HG03175 (cell line): ENCODE measurements at regions not wholly inside any gene's neighbourhood (a gene's known extent, or its start where the extent isn't known, plus 50 kb on each side); places are given as distances from the start of the nearest gene placed in this dataset.

ENCODE experiments used
- ATAC-seq: cut with Tn5 transposase; IDR thresholded peaks from one replicate; pipeline ENCODE4 v1.9.1; 2021; ENCODE audit warnings: mild to moderate bottlenecking, moderate library complexity; ENCODE audit not compliant: unreplicated experiment

DNA sequence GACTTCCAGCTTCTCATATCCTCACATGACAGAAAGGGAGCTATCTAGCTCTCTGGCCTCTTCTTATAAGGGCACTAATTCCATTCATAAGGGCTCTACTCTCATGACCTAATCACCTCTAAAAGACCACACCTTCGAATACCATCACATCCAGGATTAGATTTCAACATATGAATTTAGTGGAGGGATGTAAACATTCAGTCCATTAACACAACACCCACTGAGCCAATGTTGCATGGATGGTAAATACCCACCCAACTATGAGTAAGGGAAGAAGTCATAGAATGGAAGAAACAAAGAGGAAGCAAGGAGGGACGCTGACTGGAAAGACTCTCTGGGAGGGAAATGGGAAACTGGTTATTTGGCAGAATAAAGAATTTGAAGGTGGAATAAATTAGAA, 112.6 kb upstream of the CCDC112 start:
- ATAC-seq, result no peak

DNA sequence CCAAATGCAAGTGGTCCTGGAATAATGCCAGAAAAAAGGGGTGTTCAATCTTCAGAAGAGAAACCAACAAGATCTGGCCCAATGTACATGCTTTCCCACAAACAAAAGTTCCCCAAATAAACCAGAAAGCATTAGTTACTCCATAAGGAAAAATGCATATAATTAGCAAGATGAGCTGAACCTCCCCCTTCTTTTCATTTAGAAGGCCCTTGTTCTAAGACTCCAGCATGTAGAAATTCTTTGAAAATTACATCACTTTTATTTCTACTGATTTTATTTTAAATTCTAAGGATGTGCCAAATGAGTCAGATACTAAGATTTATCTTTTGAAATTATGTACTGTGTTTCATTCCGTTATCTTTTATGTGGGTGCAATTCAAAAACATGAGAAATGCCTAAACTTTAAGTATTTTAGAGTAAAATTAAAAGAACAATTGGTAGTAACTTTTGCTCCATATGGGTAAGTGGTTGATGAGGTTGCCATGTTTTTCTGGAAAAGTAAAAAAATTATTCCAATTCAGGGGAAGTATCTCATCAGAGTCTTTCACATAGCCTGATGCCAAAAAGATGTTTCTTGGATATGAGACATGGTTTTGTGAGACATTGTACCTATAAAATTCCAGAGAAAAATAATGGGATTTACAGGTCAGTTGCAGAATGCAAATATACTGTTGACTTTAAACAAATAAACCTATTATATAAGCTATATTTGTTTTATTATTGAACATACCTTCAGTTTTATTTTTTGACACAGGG, 106.5 kb upstream of the CCDC112 start:
- no peak for ATAC-seq

DNA sequence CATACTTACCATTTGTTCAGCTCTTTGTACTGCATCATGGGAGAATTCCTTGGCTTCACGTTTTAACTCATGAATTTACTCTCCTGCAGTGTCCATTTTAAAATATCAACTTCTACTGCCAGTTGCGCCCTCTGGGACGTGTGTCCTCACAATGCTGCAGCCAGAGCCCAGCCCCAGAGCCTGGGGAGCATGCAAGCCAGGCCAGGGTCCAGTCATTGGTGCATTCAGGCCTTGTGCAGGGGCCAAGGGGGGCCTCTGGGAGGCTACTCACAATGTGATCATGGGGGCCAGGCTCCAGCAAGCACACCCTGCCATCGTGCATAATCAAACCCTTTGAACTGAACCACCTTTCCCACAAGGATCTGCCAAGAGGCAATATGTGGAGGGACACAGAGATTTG, 105.6 kb upstream of the CCDC112 start:
- no peak for ATAC-seq

DNA sequence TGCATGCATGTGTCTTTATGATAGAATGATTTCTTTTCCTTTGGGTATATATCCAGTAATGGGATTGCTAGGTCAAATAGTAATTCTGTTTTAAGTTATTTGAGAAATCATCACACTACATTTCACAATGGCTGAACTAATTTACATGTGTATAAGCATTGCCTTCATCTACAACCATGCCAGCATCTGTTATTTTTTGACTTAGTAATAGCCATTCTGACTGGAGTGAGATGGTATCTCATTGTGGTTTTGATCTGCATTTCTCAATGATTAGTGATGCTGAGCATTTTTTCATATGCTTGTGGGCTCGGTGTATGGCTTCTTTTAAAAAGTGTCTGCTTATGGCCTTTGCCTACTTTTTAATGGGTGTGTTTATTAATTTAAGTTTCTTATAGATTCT, 102.3 kb upstream of the CCDC112 start:
- no peak for ATAC-seq

DNA sequence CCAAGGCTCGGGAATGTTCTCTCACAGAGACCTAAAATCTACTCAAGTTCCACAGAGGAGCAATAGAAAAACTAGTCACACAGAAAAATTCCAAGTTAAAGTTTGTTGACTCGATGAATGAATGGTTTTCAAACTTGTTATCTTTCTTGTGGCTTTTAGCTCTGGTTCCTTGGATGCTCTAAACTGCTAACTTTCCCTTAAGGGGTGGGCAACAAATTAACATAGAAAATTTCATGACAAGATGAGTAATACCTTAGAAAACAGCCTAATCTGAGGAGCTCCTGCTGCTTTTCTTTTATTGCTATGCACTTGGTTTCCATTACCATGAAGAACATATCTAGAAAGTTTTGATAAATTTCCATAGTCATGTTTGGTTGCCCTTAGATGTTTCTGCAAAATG, 100.2 kb upstream of the CCDC112 start:
- no peak for ATAC-seq

DNA sequence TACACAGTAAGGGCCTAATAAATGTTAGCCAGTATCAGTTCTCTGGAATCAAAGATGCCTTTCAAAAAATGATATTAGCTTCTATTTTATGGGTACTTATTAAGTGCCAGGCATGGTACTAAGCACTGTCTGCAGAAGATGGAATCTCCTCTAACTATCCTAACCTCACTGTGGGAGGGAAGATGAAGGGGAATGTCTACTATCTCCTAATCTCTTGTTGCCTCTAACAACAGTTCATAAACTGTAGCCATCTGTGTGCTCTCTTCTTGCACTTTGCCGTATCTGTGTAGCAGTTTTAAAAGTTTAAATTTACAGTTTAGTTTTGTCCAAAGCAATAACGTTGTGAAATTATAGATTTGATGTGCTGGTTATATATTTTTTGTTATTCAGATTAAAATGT, 99.6 kb upstream of the CCDC112 start:
- no peak for ATAC-seq

DNA sequence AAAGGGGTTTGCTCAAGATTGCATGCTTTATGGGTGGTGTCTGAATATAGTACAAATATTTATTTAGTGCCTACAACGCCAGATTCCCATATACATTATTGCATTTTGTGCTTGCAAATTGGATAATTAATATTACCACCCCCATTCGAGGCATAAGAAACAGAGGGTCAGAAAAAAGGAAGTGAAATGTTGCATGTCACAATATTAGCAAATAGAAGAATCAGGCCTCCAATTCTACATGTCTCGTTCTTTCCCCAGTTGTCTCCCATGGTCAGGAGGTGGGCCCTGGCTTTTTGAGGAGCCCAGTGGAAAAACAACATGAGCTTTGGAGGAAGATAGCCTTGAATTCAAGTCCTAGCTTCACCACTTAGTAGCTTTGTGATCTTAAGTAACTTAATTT, 98.1 kb upstream of the CCDC112 start:
- ATAC-seq, result no peak

DNA sequence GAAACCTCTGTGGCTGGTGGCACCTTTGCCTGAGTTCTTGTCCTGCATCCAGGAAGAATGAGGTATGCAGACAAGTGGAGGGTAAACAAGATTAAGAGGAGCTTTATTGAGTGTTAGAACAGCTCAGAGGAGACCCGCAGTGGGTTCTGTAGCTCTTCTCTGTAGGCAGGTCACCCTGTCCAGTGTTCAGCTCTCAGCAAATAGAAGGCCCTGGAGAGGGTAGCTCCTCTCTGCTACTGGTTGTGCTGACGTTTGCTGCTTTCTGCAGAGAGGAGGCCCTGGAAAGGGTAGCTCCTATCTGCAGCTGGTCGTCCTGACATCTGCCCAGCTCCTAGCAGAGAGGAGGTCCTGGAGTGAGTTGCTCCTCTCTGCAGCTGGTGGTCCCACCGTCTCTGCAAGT, 96.8 kb upstream of the CCDC112 start:
- no peak for ATAC-seq

DNA sequence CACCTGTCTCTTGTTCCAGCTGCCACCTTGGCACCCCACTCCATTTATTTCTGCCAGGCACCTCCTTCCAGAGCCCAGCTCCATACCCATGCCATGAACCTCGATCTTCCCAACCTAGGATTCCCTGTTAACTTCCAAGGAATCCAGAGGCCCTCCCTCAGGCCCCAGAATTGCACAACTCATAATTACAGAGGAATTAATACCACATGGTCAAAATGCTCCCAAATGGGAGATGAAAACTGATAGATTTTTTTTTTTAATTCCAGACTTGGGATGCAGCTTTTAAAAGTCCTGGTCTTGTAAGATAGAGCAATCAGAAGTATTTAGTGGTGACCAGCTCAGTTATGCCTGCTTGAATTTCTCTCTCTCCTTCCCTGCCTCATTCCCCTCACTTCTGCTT, 96.2 kb upstream of the CCDC112 start:
- ATAC-seq, result no peak

DNA sequence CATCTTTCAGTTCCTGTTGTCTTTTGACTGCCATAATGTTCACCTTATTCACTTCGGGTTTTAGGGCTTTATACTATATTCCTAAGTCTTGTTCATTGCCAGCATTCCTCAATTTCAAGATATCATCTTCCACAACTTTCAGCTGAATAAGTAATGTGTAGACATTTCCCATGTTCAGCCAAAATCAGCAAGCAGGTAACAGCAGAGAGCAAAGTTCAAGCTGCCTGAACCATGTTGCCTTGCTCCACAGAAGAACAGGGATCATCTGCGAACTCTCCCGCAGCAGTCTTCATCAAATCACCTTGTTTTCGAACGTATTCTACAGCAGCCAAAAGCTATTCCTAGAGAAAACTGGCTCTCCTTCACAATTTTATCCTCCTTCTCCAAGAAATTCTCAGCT, 95.3 kb upstream of the CCDC112 start:
- ATAC-seq, result no peak

DNA sequence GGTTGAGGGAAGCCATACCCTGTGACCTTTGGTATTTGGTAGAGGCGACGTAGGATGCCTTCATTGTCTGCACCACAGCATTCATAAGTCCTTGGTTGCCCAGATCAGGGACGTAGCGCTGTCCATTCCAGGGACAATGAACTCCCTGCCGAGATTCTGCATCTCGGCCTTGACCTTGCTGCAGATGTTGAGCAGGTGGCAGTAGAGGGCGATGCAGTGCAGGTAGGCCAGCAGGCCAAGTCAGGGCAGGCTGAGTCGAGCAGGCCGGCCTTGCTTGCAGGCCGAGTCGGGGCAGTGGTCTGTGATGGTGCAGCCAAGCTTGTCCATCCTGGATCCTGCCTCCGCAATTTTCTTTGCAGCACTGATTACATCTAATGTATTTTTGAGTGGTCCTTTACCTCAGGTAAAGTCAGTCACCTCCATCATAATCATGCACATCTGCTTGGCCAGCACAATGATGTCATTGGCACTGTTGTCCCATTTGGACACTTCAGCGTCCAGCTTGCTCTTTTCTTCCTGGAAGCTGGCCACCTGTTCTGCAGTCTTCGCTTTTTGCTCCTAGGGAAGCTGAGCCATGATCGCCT, 93.4 kb upstream of the CCDC112 start:
- no peak for ATAC-seq

DNA sequence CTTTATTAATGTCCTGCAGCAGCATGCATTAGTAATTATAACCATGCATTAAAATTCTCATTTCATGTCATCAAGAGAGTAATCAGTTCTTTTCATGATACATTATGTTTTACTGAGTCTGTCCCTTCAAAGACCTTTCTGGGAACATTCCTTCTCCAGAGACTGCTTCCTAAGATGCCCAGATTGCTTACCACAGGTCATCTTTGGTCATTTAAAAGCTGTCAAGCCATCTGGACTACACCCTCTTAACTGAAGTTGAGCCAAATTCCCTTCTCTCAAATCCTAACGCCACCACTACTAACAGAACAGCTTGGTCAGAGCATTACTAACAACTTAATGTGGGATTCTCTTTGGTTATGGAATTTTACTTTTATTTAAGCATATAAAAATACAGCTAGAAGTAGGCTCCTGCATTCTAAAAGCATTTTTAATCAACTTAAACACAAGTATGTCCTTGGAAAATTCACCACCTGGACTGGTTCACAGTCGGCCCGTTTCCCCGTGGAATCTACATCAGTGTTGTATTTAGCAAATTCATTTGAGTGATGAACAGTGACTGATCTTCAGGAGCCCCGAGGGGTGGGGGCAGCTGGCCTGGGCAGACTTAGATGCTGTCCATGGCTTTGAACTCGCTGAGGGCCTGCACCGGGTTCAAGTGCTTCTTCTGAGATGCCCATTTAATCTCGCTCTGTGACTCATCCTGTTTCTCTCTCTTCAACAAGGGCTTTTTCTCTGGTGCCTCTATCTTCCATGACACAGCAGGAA, 92.8 kb upstream of the CCDC112 start:
- no peak for ATAC-seq

DNA sequence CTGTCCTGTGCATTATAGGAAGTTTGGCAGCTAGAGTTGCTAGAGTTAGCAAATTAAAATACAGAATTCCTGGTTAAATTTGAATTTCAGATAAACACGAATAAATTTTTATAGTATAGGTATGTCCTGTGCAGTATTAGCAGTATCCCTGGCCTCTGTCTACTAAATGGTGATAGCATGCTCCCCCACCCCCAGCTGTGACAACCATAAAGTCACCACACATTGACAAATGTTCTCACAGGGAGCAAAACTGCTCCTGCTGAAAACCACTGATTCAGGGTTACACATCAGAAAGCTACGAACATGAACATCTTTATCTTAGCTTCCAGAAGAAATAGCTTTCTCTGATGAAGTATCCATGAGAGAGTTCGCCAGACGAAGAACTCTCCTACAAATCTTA, 91.8 kb upstream of the CCDC112 start:
- no peak for ATAC-seq

DNA sequence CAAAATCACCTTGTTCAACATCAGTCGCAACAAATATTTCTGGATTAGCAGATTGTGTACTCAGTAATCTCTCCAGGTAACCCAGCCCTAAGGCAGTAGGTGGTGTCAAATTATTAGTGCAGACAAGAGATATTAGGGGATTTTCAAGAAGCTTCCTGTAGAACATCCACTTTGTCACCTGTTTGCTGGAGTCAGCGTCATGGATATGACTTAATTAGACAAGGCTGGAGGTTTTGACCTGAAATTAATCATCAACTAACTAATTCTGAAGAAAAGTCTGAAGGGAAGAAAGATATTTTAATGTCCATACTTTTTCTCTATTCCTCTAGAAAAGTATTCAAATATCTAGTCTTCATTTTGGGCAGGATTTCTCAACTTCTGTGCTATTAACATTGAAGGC, 91.4 kb upstream of the CCDC112 start:
- no peak for ATAC-seq

DNA sequence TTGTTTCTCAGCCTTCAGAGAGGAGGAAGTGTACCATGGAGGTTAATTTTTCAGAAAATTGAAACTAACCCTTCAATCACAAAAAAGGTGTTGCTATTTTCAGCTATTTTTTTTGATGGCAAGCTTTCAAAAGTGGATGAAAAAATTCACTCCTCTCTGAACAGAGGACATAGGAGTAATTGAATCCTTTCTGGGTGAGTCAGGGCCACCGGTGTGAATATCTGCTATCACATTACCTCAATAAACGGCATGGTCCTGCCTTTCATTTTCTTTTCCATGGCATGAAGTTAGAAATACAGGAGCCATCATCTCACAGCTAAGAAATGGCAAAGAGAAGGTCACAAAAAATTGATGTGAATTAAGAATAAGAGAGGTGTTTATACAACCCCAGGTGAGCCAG, 90.2 kb upstream of the CCDC112 start:
- ATAC-seq, result no peak

DNA sequence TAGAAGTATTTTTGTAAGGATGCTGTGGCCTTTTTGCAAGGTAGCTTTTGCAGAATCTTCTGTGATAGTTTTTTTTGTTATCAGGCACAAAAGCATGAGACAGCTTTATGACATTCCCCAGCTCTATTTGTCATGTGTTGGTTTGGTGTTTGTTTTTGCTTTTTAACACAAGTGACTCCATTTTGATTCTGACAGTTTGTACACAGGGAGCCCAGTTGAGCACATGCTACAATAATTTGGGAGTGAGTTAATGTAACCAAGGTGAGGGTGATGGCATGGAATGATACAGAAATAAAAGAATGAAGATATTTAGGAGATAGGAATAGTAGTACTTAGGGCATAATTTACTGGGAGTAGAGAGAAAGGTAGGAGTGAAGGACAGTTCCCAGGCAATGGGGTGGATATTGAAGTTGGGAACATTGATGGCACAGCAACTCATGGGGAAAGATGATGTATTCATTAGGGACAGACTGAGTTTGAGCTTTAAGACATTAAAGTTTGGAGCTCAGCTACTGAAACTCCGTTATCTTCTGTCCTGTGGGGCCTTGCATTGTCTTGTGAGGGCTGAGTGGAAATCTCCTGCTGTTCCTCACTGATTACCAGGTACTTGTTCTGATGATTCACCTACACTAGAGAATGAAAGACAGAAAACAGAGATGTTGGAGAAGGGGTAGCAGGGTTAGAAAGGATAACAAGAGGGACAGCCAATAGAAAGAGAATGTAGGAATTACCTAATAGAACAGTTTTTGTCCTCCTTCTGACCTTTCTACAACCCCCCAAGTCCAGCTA, 88.3 kb upstream of the CCDC112 start:
- no peak for ATAC-seq

DNA sequence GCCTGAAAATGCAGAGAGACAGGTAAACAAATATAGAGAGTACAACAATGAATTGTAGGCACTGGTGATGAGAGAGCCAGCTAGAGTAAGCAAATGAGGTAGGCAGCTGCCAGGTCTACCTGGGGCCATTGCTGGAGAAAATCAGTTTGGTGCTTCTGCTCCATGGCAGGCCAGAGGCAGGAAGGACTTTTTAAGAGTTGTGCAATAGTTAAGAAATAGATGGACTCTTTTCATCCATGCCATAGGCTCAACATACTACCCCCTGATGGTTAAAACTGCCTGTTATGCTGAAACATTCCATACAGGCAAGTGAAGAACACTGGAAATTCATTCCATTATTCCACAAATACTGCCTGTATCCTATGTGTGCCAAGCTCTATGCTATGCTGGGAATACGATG, 86.5 kb upstream of the CCDC112 start:
- ATAC-seq, result no peak

DNA sequence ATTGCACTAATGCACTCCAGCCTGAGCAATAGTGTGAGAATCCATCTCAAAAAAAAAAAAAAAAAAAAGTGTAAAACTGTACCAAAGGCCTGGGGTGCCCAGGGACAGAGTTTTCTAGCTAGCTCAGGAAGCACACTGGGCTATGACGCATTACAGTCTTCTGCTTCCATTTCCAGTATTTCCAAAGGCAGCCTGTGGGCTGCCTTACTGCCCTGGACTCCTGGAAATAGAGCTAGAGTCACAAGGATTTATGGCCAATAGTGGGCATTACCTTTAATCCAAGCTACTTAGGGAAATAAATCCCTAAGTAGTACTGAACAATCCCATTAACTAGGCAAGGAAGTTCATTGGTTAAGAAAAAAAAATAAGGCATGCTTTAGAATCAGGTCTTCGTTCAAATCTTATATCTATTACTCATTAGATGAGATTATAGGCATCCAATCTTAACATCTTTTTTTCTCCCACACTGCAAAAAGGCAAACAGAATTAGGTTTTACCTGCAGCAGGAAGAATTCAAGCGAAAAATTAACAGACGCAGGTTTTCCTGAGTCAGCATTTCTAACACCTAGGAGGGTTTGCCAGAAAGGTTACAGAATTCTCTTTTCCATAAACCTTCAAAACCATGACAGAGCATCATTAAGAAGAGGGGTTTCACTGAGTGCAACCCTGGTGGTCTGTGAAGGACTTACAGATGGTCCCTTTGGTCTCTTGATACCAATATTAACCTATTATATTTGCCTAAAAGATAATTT, 85.6 kb upstream of the CCDC112 start:
- no peak for ATAC-seq

DNA sequence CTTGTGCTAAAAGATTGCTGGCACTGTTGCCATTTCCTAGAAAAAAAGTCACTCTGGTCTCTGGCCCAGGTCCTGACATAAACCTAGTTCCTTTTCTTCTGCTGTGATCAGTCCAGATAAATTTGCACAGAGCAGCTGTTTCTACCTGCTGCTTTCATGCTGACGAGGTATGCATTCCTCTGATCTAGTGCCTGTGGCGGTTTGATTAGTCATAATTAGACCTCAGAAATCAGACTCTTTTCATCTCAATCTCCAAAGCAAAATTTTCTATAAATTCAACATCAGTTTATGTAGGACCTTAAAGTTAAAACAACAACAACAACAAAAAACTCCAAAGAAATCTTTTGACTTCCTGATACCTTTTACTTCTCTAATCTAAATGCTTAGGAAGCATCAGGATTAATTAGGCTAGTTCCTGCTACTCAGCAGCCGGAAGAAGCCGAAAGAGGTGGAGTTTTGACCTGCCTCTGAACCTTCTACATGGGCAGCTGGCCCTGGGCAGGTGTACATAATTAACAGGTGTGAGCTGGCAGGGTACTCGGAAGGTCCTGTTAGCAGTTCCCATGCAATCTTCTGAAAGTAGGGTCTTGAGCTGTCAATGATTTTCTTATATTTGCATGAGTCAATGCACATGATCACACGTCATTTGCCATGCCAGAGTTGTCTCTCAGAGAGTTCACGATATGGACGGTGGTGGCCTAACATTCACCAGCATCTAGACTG, 83.3 kb upstream of the CCDC112 start:
- peak; percentile 80 for ATAC-seq

DNA sequence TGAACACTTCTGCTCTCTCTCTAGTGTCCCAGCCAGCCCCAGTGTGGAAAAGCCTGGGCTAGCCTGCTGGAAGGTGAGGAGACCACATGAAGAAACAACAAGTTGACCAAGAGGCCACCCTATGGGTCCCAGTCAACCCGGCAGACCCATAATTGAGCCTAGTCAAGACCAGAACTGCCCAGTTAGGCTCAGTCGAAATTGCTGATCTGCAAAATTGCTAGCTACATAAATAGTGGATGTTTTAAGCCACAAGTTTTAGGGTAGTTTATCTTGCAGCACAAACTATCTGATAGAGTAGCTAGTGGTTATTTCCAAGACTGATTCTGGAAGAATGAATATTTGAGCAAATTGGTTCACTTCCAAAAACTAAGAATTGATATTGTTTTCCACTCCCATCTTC, 82.3 kb upstream of the CCDC112 start:
- ATAC-seq, result no peak
